GM18526 (cell line): ENCODE measurements at regions not wholly inside any gene's neighbourhood (a gene's known extent, or its start where the extent isn't known, plus 50 kb on each side); places are given as distances from the start of the nearest gene placed in this dataset.

ENCODE experiments used
- POLR2A ChIP-seq: IDR thresholded peaks from 3 replicates; pipeline ENCODE4 v1.6.1; 2011; ENCODE audit not compliant: insufficient read length; ENCODE audit errors: extremely low read depth

GRCh38 chr21:25343774-25344545 is 263.3 kb downstream of the MRPL39 start:
- no peak for TF ChIP-seq POLR2A

- no peak for TF ChIP-seq POLR2A
These were observed 264.5 kb downstream of the MRPL39 start for GRCh38 chr21:25342816-25343215.

GRCh38 chr21:25341981-25342380 is 265.3 kb downstream of the MRPL39 start:
- no peak for TF ChIP-seq POLR2A

GRCh38 chr21:25338415-25338814 is 268.9 kb downstream of the MRPL39 start:
- no peak for TF ChIP-seq POLR2A

- TF ChIP-seq POLR2A, result no peak
These were observed 273.1 kb downstream of the MRPL39 start for GRCh38 chr21:25334046-25334730.

- TF ChIP-seq POLR2A, result no peak
These were observed 276.0 kb downstream of the MRPL39 start for GRCh38 chr21:25331286-25331685.

GRCh38 chr21:25330266-25330665 is 277.0 kb downstream of the MRPL39 start:
- TF ChIP-seq POLR2A, result no peak

GRCh38 chr21:25329227-25329825 is 278.0 kb downstream of the MRPL39 start:
- no peak for TF ChIP-seq POLR2A

GRCh38 chr21:25328736-25329135 is 278.5 kb downstream of the MRPL39 start:
- no peak for TF ChIP-seq POLR2A

- TF ChIP-seq POLR2A, result no peak
These were observed 281.1 kb downstream of the MRPL39 start for GRCh38 chr21:25326181-25326580.

GRCh38 chr21:25324666-25325065 is 282.6 kb downstream of the MRPL39 start:
- TF ChIP-seq POLR2A, result no peak

- TF ChIP-seq POLR2A, result no peak
These were observed 283.8 kb downstream of the MRPL39 start for GRCh38 chr21:25323356-25323949.

GRCh38 chr21:25314247-25314646 is 293.0 kb downstream of the MRPL39 start:
- TF ChIP-seq POLR2A, result no peak

- TF ChIP-seq POLR2A, result no peak
These were observed 293.5 kb downstream of the MRPL39 start for GRCh38 chr21:25313829-25314228.

- no peak for TF ChIP-seq POLR2A
These were observed 299.8 kb downstream of the MRPL39 start for GRCh38 chr21:25307489-25307888.

GRCh38 chr21:25304611-25305010 is 302.7 kb downstream of the MRPL39 start:
- TF ChIP-seq POLR2A, result no peak
